ENCODE measurements at regions not wholly inside any gene's neighbourhood (a gene's known extent, or its start where the extent isn't known, plus 50 kb on each side); places are given as distances from the start of the nearest gene placed in this dataset.

DNA sequence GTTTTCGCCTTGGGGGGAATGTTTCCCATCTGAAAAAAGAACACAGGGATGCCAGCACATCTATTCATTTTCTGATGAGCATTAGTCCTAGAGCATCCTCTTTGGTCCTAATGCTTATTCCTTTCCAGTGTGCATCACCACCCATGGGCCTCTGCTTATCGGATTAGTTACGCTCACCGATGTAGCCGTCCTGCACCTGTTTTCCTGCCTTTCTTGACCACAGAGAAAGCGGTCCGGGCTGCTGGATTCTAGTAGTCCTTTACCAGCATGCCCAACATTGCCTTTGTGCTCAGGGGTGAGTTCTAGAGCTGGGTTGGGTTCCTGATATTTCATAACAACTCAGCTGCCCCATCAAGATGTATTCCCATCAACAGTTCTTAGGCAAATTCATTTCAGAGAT is 2084.5 kb upstream of the C9orf72 start:
- no peak for DNase-seq

- no peak for DNase-seq
Measured at GRCh38 chr9:29659014-29659413, 2085.7 kb upstream of the C9orf72 start.

DNA sequence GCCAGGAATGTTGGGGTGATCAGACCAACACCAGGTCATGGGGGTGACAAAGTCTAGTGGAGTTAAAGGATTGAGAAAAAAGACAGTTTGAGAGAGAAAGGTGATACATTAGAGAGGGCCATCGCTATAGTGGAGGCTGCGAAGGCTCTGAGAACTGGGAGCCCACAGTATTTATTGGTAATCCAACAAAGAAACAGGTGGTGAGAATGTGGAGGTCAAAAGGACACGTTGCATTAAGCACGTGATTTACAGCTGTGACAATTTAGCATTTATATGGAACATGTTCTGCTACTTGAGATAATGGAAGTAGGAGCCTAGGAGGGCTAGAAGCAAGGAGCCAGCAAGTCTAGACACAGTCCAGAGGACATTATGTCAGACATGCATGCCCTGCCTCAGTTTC is 2086.5 kb upstream of the C9orf72 start:
- DNase-seq = no peak

- no peak for DNase-seq
Measured at GRCh38 chr9:29668732-29669131, 2095.5 kb upstream of the C9orf72 start.

- no peak for DNase-seq
Measured at GRCh38 chr9:29669613-29670012, 2096.3 kb upstream of the C9orf72 start.

- DNase-seq = no peak
Measured at GRCh38 chr9:29685531-29685930, 2112.2 kb upstream of the C9orf72 start.

- no peak for DNase-seq
Measured at GRCh38 chr9:29691145-29691544, 2117.9 kb upstream of the C9orf72 start.

DNA sequence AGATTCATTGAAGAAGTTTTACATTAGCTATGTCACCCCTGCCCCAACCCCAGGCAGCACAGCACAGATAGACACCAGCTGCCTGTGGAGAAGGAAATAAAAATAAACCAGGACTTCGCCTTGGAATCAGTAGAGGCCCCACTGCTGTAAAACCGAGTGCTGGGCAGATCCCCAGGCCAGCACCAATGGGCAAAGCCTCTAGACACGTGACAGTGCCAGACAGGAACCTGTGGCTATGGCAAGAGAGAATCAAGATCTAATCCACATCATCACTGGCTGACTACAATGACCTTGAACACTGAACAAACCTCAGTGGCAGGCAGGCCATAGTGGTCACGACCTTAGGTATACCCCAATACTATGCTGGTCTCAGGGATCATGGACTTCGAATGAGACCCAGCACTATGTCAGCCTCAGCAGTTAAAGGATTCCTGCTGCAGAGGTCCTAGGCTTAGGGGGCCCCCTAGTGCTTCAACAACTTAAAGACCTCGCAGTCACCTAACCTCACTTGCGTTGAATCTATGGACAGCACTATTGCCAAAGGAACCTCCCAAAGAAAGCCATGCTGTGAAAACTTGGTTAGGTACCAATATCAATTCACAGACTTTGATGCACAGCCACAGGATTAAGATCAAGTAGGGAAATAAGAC is 2118.6 kb upstream of the C9orf72 start:
- DNase-seq = peak; percentile 63

- DNase-seq = no peak
Measured at GRCh38 chr9:29697011-29697410, 2123.7 kb upstream of the C9orf72 start.

DNA sequence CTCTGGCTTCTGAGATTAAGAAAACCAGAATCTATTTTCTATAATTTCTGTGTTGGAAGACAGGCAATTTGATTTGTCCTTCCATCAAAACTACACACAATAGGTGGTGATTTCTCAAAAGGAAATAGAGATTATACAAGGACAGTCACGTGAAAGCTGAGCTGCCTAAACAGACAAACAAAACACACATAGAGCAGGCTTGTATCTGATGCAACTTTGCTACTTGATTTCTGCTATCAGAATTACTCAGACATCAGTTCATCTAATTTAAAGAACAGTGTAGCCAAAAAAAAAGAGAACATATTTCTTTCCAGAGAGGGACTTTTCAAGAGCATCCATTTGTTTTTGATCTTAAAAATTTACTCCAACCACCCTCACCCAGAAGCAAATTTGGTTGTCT is 2128.3 kb upstream of the C9orf72 start:
- DNase-seq = no peak

- DNase-seq = no peak
Measured at GRCh38 chr9:29701971-29702370, 2128.7 kb upstream of the C9orf72 start.

DNA sequence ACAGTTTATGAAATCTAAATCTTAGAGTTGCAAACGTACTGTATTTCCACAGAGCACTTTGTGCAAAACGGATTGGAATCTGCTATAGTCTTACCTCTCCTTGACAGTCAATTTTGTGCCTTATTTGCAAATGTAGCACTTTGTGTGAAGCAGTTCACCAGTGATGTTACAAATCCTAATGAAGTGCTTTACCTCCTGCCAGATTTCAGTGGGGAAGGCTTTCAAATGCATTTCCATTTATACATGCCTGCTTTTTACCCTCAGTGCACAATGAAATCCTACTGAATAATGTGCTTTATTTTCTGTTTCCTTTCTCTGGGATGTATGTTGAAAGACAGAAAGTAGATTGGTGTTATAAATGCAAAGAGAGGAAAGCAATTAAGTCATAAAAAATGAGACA is 2141.6 kb upstream of the C9orf72 start:
- DNase-seq = no peak

DNA sequence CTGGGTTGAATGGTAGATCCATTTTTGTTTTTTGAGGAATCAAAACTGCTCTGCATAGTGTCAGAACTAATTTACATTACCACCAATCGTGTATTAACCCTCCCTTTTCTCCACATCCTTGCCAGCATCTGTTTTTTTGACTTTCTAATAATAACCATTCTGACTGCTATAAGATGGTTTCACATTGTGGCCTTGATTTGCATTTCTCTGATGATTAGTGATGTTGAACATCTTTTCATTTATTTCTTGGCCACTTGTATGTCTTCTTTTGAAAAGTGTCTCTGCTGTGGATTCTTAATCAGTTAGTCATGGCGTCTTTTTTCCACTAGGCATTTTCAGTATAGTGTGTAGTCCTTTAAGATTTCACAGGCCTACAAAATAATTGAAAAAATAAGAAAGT is 2144.3 kb upstream of the C9orf72 start:
- no peak for DNase-seq

DNA sequence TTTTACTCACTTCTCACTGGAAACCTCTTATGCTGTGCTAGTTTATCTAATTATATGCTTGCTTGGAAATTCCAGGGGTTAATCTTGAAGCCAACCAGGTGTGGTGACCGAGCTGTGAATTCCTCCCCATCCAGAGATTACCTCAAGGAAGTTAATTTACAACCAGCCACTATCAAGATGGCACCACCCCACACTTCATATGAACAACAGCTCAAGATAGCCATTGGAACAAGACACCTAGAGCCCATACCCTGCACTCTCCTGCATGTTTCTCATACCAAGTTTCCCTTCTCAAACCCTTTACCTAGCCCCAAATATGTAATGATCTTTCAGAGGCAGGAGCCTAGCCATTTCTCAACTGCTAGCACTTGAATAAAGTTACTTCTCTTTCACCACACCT is 2156.9 kb upstream of the C9orf72 start:
- DNase-seq = no peak

- DNase-seq = peak; percentile 61
Measured at GRCh38 chr9:29740518-29740917, 2167.2 kb upstream of the C9orf72 start.

DNA sequence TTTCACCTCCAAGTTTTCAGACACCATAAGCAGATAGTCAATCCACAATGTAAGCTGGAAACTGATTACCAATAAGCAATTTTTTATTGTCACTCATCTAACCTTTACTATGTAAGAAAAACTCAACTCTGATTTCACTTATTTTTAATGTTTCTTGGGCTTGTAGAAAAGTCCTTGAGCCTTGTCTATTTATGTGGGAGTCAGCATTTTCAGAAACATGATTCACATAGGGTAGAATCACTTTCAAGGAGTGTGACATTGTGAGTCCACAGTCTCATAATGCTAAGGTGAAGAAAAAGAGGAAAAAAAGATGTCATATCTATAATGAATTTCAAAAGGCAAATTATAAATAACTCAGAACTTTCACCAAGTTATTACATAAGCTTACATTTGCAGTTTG is 2167.9 kb upstream of the C9orf72 start:
- no peak for DNase-seq

DNA sequence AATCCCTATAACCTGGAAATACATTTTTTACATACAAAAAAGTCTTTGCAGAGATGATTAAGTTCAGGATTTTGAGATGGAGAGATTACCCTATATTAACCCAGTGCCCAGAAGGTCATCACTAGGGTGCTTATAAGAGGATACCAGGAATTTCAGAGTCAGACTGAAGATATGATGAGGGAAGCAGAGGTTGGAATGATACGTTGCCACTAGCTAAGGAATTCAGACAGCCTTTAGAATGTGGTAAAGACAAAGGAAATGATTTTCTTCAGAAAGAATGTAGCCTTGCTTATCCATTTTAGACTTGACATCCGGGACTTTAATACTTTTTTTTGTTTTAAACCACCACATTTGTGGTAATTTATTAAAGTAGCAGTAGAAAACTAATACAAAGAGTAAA is 2176.8 kb upstream of the C9orf72 start:
- no peak for DNase-seq

DNA sequence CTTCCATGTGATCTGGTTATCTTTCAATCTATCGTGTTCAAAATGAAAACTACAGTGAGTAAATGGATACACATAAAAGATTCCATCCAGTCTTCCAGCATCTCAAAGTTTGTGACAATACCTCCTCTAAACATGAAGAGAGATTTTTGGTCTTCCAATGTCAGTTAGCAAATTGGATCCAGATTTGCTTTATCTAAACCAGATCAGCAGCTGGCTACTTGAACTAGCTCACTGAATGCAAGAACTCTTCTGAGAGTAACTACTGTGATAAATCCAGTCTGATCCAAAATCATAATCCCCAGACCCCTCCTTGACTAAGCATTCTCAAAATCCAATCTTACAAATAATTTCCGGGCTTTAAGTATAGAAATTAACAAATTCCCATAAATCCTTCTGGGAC is 2177.9 kb upstream of the C9orf72 start:
- DNase-seq = no peak

- DNase-seq = no peak
Measured at GRCh38 chr9:29753638-29754037, 2180.4 kb upstream of the C9orf72 start.

DNA sequence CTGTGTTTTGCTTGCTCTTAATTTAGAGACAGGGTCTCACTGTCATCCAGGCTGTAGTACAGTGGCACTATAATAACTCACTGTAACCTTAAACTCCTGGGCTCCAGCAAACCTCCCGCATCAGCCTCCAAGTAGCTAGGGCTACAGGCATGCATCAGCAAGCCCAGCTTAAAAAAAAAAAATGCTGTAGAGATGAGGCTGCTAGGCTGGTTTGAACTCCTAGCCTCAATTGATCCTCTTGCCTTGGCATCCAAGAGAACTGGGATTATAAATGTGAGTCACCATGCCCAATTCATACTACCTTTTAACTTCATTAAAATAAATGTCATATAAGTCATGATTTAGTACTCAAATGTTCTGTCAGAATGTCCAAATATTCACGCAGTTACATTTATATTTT is 2195.7 kb upstream of the C9orf72 start:
- no peak for DNase-seq

GRCh38 chr9:29773676-29774075 is 2200.4 kb upstream of the C9orf72 start:
- DNase-seq = peak; percentile 24

DNA sequence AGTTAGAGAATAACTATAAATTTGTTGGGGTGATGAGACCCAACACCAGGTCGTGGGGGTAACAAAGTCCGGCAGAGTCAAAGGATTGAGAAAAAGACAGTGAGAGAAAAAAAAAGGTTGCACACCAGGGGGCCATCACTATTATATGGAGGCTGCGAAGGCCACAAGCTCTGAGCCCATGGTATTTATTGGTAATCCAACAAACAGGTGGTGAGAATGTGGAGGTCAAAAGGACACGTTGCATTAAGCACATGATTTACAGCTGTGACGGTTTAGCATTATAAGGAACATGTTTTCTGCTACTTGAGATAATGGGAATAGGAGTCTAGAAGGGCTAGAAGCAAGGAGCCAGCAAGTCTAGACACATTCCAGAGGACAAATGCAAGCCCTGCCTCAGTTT is 2202.2 kb upstream of the C9orf72 start:
- no peak for DNase-seq

DNA sequence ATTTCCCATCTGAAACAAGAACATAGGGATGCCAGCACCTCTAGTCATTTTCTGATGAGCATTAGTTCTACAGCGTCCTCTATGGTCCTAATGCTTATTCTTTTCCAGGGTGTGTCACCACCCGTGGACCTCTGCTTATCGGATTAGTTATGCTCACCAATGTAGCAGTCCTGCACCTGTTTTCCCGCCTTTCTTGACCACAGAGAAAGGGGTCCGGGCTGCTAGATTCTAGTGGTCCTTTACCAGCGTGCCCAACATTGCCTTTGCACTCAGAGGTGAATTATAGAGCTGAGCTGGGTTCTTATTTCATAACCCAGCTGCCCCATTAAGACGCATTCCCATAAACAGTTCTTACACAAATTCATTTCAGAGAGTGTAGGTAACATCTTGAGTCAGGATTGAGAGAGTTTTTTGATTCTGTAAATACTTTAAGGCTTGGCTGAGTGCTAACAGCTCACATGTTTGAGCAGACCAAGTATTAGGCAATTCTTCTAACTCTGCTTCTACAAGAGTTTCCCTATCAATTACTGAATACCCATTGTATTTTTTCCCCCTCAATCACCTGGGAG is 2205.1 kb upstream of the C9orf72 start:
- no peak for DNase-seq

- no peak for DNase-seq
Measured at GRCh38 chr9:29793970-29794369, 2220.7 kb upstream of the C9orf72 start.

DNA sequence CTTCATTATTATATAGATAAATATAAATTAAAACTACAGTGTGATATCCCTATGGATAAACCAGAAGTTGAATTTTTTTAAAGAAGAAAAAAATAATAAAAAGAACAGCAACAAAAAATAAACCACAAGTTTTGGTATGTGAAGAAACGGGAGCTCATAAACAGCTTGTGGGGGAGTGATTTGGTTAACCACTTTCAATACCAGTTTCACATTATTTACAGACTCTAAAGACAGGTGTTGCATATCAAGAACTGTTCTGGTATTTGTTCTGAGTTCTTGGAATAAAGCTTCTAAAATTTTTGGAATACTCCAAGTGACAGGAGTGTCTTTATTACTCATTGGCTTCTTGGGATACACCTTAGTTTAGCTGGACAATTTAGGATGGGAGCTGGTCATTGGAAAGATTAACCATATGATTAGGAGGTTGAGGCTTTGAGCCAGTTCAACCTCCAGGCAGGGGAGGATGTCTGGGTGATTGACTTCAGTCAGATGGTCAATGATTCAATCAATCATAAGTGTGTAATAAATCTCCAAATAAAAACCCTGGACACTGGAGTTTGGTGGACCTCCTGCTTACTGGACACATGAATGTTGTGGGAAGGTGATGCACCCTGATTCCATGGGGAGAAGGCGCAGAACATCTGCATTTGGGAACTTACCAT is 2223.1 kb upstream of the C9orf72 start:
- DNase-seq = no peak
